ENCODE measurements at regions not wholly inside any gene's neighbourhood (a gene's known extent, or its start where the extent isn't known, plus 50 kb on each side); places are given as distances from the start of the nearest gene placed in this dataset.
"Not testable (repeated sequence)": the region's sequence is repeated elsewhere in the genome, so short reads cannot be mapped to it uniquely, and the experiment has no call there.

DNA sequence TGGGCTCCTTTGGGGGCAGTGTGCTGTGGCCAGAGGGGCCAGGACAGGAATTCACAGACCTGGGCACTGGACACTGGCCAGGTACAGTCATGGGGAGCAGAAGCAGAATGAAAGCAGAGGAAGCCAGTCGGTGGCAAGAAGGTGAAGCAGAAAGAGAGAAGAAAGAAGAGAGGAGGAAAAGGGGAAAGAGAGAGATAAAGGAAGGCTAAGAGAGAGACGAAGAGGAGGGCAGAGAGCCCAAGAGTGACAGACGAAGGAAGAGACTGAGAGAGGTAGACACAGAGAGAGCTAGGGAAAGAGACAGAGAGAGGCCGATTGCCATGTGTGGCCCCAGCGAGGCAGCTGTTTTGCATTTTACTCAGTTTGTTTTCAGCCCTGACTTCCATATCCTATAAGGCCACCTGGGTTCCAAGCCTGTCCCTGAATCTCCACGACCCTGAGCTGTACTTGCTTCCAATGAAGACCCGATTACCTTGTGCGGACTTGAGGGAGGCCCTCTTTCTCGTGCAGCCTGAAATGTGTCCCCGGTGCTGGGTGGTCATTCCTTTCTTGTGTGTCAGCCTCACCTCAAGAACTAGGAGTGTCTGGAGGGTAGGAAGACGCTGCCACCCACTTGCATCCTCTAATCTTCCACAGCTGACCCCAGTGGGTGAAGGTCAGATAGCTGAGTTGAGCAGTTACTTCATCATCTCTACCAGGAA, 73.9 kb downstream of the LSM3 start:
- DNase-seq: no peak

DNA sequence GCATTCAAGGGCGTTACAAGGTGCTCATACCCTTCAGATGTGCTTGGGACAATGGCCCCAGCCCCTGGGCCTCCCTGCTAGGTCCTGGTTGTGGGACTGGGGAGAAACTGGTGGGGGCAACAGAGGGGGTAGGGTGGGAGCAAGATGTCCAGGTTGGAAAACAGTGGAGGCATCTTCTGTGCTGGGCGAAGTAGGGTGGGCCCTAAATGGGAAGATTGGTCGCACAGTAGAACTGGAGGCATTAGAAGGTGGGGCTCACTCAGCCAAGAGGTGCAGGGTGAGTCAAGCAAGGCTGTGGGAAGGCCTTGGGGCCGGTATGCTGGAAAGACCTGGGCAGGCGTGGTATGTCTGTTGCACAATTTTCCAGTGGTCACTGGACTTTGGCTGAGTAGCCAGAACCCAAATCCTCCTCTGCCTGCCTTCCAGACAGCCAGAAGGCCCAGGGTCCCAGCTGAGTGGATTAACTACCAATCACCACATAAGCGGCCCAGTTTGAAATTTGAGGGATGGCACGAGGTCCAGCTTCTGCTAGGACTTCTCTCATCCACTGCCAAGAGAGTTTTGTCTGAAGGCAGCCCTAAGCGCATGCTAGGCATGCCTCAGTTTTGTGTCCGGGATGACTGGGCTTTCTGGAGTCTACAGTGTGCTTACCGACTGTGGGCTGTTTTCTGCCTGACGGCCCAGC, 74.5 kb downstream of the LSM3 start:
- no peak for DNase-seq

DNA sequence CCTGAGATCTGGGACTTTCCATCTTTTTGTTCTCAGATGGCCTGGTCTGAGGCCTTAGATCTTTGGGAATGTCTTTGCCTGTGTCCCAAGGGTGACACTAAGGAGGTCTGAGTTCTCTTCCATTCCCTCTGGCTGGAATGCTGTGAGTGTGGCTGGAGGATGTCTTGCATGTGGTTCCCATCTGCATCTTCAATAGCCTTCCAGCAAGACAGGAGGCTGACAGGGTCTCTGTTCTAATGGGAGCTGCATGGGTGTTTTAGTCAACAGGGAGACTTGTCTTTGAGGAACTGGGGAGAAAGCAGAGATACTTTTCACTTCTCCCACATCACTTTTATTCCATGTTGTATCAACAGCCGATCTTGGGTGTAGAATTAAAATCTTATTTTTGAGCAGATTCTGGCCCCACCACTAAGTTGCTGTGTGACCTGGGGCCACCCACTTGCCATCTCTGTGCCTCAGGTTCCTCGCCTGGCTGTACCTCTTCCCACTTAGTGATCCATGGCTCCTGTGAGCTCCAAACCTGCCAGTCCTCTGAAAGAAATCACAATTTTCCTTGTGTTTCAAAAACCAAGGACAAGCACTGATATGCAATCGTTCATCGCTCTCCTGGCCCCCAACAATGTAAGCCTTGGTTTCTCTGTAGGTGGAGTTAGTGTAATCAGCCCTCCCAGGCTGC, 75.2 kb downstream of the LSM3 start:
- no peak for DNase-seq

DNA sequence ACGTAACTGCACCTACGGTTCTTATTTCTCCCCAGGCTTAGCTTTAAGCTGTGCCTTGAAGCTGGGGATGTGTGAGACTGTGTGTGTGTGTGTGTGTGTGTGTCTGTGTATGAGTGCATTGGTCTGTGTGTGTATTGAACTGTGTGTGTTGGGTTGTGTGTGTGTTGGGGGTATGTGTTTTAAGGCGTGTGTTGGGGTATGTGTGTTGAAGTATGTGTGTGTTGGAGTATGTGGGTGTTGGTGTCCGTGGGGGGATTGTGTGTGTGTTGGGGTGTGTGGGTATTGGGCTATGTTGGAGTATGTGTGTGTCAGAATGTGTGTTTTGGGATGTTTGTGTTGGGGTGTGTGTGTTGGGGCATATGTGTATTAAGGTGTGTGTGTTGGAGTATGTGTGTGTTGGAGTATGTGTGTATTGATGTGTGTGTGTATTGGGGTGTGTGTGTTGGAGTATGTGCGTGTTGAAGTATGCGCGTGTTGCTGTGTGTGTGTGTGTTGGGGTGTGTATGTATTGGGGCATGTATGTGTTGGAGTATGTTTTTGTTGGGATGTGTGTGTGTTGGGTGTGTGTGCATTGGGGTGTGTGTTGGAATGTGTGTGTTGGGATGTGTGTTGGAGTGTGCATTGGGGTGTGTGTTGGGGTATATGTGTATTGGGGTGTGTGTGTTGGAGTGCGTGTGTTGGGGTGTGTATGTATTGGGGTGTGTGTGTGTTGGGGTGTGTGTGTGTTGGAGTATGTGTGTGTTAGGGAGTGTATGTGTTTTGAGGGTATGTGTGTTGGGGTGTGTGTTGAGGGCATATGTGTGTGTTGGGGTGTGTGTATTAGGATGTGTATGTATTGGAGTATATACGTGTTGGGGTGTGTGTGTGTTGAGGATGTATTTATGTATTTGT, 76.4 kb downstream of the LSM3 start:
- no peak for DNase-seq

DNA sequence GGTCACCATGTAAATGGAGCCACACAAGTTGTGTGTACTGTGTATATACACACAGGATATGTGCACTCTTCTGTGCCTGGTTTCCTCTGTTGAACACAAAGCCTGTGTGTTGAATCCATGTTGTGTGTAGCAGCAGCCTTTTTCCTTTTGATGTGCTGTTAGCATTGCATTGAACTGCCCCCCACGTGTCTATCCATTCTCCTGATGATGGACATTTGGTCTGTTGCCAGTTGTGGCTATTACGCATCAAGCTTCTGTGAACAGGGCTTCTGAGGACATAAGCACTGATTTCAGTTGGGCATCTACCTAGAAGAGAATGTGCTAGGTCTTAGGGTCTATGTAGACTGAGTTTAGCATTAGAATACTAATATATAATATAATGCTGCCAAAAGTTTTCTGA, 77.4 kb downstream of the LSM3 start:
- DNase-seq: no peak

GRCh38 chr3:14256561-14257342, 78.1 kb downstream of the LSM3 start:
- no peak for DNase-seq

GRCh38 chr3:14258906-14259904, 80.6 kb downstream of the LSM3 start:
- no peak for DNase-seq

DNA sequence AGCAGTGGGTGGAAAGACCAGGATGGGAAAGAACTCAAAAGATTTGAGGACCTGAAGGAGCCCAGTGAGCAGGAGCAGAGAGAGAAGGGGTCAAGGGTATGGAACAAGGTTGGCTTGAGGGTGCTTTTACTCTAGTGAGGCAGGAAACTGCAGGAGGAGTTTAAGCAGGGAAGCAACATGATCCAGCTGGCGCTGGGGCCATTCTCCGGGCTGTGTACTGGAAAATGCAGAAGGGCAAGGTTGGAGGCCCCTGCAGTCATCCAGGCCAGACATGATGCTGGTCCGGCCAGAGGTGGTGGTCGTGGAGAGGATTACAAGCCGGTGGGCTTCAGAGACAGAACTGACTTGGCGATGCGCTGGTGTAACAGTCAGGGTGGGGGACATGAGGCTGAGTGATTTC, 81.8 kb downstream of the LSM3 start:
- DNase-seq: no peak

DNA sequence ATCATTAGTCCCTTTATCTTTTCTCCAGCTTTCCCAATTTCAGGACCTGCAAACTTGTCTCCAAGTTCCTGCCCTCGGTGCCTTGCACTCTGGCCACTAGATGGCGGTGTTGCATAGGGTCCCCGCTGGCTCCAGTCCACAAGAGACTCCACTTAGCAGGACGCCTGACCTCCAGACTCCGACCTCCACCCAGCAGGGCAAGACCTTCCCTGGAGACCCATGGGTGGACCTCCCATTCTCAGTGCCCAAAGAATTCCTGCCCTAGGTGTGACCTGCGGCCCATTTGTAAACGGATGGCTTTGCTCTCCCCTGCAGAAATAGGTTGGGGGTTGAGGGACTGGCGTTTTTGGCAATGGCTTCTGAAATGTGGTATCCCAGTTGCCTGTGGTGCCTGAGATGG, 82.6 kb downstream of the LSM3 start:
- DNase-seq: peak; percentile 19

DNA sequence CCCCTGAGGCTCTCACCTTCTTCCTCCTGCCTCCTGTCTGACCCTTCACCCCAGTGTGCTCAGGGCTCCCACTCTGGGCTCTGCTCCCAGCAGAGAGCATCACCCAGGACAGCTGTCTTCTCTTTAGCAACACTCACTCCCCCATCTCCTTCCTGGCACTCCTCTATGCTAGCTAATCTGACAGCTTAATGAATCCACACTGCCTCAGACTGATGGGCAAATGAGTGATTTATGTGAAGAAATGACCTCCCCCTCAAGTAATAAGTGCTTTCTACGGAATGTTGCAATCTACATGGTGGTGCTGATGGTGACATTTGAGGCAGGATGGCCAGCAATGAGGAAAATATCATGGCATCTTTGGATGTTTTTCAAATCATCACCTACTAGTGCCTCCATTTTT, 83.6 kb downstream of the LSM3 start:
- no peak for DNase-seq

DNA sequence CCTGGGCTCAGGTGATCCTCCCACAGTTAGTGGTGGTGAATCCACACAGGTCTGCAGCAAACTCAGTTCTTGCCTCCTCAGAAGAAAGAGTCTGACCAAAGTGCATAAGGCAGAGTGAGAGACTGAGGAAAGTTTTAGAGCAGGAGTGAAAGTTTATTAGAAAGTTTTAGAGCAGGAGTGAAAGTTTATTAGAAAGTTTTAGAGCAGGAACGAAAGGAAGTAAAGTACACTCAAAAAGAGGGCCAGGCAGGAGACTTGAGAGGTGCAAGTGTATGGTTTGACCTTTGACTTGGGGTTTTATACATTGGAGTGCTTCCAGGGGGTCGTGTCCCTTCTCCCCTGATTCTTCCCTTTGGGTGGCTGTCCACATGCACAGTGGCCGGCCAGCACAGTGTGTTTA, 84.2 kb downstream of the LSM3 start:
- DNase-seq: no peak

GRCh38 chr3:14263317-14264005, 84.8 kb downstream of the LSM3 start:
- DNase-seq: no peak

GRCh38 chr3:14265246-14265962, 86.8 kb downstream of the LSM3 start:
- no peak for DNase-seq

DNA sequence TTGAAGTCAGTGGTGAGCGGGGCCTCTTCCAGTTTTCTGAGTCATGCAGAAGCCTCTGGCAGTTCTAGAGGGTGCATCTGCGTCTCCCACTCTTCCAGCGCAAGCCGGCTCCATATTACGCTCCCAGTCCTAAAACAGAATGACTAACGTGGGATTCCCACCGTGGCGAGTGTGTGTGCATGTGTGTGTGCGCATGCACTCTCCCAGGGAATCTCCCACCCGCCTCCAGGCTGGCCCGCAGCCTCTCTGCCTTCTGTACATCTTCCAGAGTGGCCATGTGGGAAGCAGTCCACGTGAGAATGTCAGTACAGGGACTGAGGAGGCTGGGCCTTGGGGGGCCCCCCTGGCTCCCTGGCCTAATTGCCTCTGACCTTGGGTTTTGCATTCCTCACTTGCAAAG, 87.7 kb downstream of the LSM3 start:
- DNase-seq: no peak

- DNase-seq: no peak
Observed at GRCh38 chr3:14267976-14268375, 89.4 kb downstream of the LSM3 start.

- DNase-seq: no peak
Observed at GRCh38 chr3:14268897-14269296, 90.3 kb downstream of the LSM3 start.

- DNase-seq: not testable (repeated sequence)
Observed at GRCh38 chr3:14272041-14272958, 93.7 kb downstream of the LSM3 start.

DNA sequence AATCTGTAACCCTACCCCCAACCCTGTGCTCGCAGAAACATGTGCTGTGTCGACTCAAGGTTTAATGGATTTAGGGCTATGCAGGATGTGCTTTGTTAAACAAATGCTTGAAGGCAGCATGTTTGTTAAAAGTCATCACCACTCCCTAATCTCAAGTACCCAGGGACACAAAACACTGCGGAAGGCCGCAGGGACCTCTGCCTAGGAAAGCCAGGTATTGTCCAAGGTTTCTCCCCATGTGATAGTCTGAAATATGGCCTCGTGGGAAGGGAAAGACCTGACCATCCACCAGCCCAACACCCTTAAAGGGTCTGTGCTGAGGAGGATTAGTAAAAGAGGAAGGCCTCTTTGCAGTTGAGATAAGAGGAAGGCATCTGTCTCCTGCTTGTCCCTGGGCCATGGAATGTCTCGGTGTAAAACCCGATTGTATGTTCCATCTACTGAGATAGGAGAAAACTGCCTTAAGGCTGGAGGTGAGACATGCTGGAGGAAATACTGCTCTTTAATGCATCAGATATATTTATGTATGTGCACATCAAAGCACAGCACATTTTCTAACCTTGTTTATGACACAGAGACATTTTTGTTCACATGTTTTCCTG, 94.4 kb downstream of the LSM3 start:
- DNase-seq: not testable (repeated sequence)
